GM12865 (cell line): ENCODE measurements at regions not wholly inside any gene's neighbourhood (a gene's known extent, or its start where the extent isn't known, plus 50 kb on each side); places are given as distances from the start of the nearest gene placed in this dataset.

Experiments
- DNase-seq: peaks from one replicate; pipeline ENCODE4 v3.0.0; 2010; ENCODE audit warnings: low read depth
- H3K4me3 ChIP-seq: 2 replicates; pipeline ENCODE4 v1.5.1; 2011; ENCODE audit warnings: mild to moderate bottlenecking, low read depth, low read length, control low read depth
- CTCF ChIP-seq: IDR thresholded peaks from 2 replicates; pipeline ENCODE4 v1.5.1; 2011; ENCODE audit warnings: low read length, control low read depth, low read depth, inconsistent platforms; ENCODE audit not compliant: insufficient read depth; ENCODE audit errors: missing control alignments

GRCh38 chr16:55146966-55147365 lies 177.0 kb upstream of the IRX6 start:
- TF ChIP-seq CTCF, result no peak
- no peak for DNase-seq
- H3K4me3 ChIP-seq, result no peak overlapping the region

GRCh38 chr16:55147396-55147795 lies 176.6 kb upstream of the IRX6 start:
- no peak overlapping the region for H3K4me3 ChIP-seq
- no peak for DNase-seq
- no peak for TF ChIP-seq CTCF

GRCh38 chr16:55149622-55150021 lies 174.4 kb upstream of the IRX6 start:
- DNase-seq, result no peak
- TF ChIP-seq CTCF, result no peak
- no peak overlapping the region for H3K4me3 ChIP-seq

GRCh38 chr16:55151561-55152305 lies 172.3 kb upstream of the IRX6 start:
- no peak overlapping the region for H3K4me3 ChIP-seq
- DNase-seq, result no peak
- TF ChIP-seq CTCF, result no peak

- no peak for DNase-seq
- H3K4me3 ChIP-seq, result no peak overlapping the region
- TF ChIP-seq CTCF, result no peak
Measured at GRCh38 chr16:55152875-55153390, 171.1 kb upstream of the IRX6 start.

- no peak overlapping the region for H3K4me3 ChIP-seq
- TF ChIP-seq CTCF, result no peak
- DNase-seq, result no peak
Measured at GRCh38 chr16:55154262-55154661, 169.7 kb upstream of the IRX6 start.

- no peak for DNase-seq
- no peak for TF ChIP-seq CTCF
- no peak overlapping the region for H3K4me3 ChIP-seq
Measured at GRCh38 chr16:55154956-55155355, 169.0 kb upstream of the IRX6 start.
